ENCODE measurements at regions not wholly inside any gene's neighbourhood (a gene's known extent, or its start where the extent isn't known, plus 50 kb on each side); places are given as distances from the start of the nearest gene placed in this dataset.

DNA sequence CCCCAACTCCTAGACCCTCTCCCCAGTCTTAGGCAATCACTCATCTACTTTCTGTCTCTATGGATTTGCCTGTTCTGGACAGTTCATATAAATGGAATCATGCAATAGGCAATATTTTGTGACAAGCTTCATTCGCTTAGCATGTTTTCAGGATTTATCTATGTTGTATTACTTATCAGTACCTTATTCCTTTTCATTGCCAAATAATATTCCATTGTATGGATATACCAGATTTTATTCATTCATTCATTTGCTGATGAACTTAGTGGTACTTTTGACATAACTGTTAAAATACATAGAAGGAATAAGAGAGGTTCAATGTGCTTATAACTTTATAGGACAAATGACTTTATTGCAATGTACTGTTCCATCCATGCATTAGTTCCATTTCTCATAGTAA lies 231.0 kb downstream of the SNX10 start:
- TF ChIP-seq EP300 (IDR thresholded peaks at IDR 0.05) = no peak
- TF ChIP-seq, protein P1, sequence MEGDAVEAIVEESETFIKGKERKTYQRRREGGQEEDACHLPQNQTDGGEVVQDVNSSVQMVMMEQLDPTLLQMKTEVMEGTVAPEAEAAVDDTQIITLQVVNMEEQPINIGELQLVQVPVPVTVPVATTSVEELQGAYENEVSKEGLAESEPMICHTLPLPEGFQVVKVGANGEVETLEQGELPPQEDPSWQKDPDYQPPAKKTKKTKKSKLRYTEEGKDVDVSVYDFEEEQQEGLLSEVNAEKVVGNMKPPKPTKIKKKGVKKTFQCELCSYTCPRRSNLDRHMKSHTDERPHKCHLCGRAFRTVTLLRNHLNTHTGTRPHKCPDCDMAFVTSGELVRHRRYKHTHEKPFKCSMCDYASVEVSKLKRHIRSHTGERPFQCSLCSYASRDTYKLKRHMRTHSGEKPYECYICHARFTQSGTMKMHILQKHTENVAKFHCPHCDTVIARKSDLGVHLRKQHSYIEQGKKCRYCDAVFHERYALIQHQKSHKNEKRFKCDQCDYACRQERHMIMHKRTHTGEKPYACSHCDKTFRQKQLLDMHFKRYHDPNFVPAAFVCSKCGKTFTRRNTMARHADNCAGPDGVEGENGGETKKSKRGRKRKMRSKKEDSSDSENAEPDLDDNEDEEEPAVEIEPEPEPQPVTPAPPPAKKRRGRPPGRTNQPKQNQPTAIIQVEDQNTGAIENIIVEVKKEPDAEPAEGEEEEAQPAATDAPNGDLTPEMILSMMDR (IDR thresholded peaks at IDR 0.05) = no peak

Measured in esophagus muscularis mucosa (tissue), 3 donors.